Stimulated activated memory B cell treated with anti-CD40 and anti-IgM and Interleukin-4, amounts not matched to agents 10 μg/mL and 1 μg/mL and 100 μg/mL, for 72 hours (primary cell): ENCODE measurements at regions not wholly inside any gene's neighbourhood (a gene's known extent, or its start where the extent isn't known, plus 50 kb on each side); places are given as distances from the start of the nearest gene placed in this dataset.
A peak's percentile ranks its signal among the peaks of the same experiment; 100 is the strongest.
"Not testable (repeated sequence)": the region's sequence is repeated elsewhere in the genome, so short reads cannot be mapped to it uniquely, and the experiment has no call there.

Experiments
- ATAC-seq: fragments of 150-1000 bp; cut with Tn5 transposase; 2 replicates; pipeline ENCODE4 v1.10.0; 2021
- H3K27ac Mint-ChIP-seq: one replicate; pipeline ENCODE4 v1.8.0; 2022; ENCODE audit warnings: mild to moderate bottlenecking, mixed read lengths
- H3K27me3 Mint-ChIP-seq: one replicate; pipeline ENCODE4 v1.8.0; 2022; ENCODE audit warnings: mixed read lengths
- H3K36me3 Mint-ChIP-seq: one replicate; pipeline ENCODE4 v1.8.0; 2022; ENCODE audit warnings: mixed read lengths
- H3K4me1 Mint-ChIP-seq: one replicate; pipeline ENCODE4 v1.8.0; 2022; ENCODE audit warnings: mixed read lengths
- H3K4me3 Mint-ChIP-seq: one replicate; pipeline ENCODE4 v1.8.0; 2022; ENCODE audit warnings: mild to moderate bottlenecking, moderate library complexity, mixed read lengths
- H3K9me3 Mint-ChIP-seq: one replicate; pipeline ENCODE4 v1.8.0; 2022; ENCODE audit warnings: mixed read lengths

GRCh38 chr12:124477107-124477915 lies 90.1 kb downstream of the NCOR2 start:
- ATAC-seq, result peak; percentile 25
- Mint-ChIP-seq H3K36me3 (peaks cover 95% of the 10 kb centered on the region), H3K4me1 (peaks cover 60% of the 10 kb centered on the region), H3K27me3 (no peaks in the 10 kb centered on the region), H3K9me3 (peaks cover 16% of the 10 kb centered on the region), H3K27ac (peak overlapping the region; percentile 0), H3K4me3 (no peak overlapping the region)

GRCh38 chr12:124476011-124476400 lies 91.4 kb downstream of the NCOR2 start:
- peaks cover 16% of the 10 kb centered on the region for H3K9me3 Mint-ChIP-seq
- H3K27ac Mint-ChIP-seq, result no peak overlapping the region
- no peak overlapping the region for H3K4me3 Mint-ChIP-seq
- ATAC-seq, result no peak
- H3K4me1 Mint-ChIP-seq, result peaks cover 50% of the 10 kb centered on the region
- no peaks in the 10 kb centered on the region for H3K27me3 Mint-ChIP-seq
- peaks cover 93% of the 10 kb centered on the region for H3K36me3 Mint-ChIP-seq

GRCh38 chr12:124475295-124476010 lies 92.0 kb downstream of the NCOR2 start:
- no peak overlapping the region for H3K4me3 Mint-ChIP-seq
- H3K27me3 Mint-ChIP-seq, result no peaks in the 10 kb centered on the region
- ATAC-seq, result no peak
- peaks cover 48% of the 10 kb centered on the region for H3K4me1 Mint-ChIP-seq
- H3K9me3 Mint-ChIP-seq, result peaks cover 16% of the 10 kb centered on the region
- H3K27ac Mint-ChIP-seq, result no peak overlapping the region
- peaks cover 93% of the 10 kb centered on the region for H3K36me3 Mint-ChIP-seq

- H3K4me3 Mint-ChIP-seq, result no peak overlapping the region
- peaks cover 16% of the 10 kb centered on the region for H3K9me3 Mint-ChIP-seq
- H3K4me1 Mint-ChIP-seq, result peaks cover 49% of the 10 kb centered on the region
- H3K27ac Mint-ChIP-seq, result no peak overlapping the region
- H3K27me3 Mint-ChIP-seq, result no peaks in the 10 kb centered on the region
- no peak for ATAC-seq
- peaks cover 97% of the 10 kb centered on the region for H3K36me3 Mint-ChIP-seq
Measured at GRCh38 chr12:124474709-124475108, 92.7 kb downstream of the NCOR2 start.

GRCh38 chr12:124472690-124473279 lies 94.6 kb downstream of the NCOR2 start:
- Mint-ChIP-seq H3K4me3 (no peak overlapping the region), H3K9me3 (peaks cover 17% of the 10 kb centered on the region), H3K27ac (no peak overlapping the region), H3K4me1 (peaks cover 44% of the 10 kb centered on the region), H3K36me3 (peaks cover 91% of the 10 kb centered on the region), H3K27me3 (no peaks in the 10 kb centered on the region)
- no peak for ATAC-seq

- H3K36me3 Mint-ChIP-seq, result peaks cover 88% of the 10 kb centered on the region
- H3K4me1 Mint-ChIP-seq, result peaks cover 44% of the 10 kb centered on the region
- no peaks in the 10 kb centered on the region for H3K27me3 Mint-ChIP-seq
- no peak overlapping the region for H3K4me3 Mint-ChIP-seq
- H3K9me3 Mint-ChIP-seq, result peaks cover 21% of the 10 kb centered on the region
- no peak overlapping the region for H3K27ac Mint-ChIP-seq
- no peak for ATAC-seq
Measured at GRCh38 chr12:124471828-124472227, 95.6 kb downstream of the NCOR2 start.

GRCh38 chr12:124470806-124471205 lies 96.6 kb downstream of the NCOR2 start:
- no peaks in the 10 kb centered on the region for H3K27me3 Mint-ChIP-seq
- peaks cover 21% of the 10 kb centered on the region for H3K9me3 Mint-ChIP-seq
- no peak for ATAC-seq
- no peak overlapping the region for H3K4me3 Mint-ChIP-seq
- peaks cover 52% of the 10 kb centered on the region for H3K4me1 Mint-ChIP-seq
- peaks cover 80% of the 10 kb centered on the region for H3K36me3 Mint-ChIP-seq
- H3K27ac Mint-ChIP-seq, result no peak overlapping the region

- no peak for ATAC-seq
- peaks cover 78% of the 10 kb centered on the region for H3K36me3 Mint-ChIP-seq
- H3K4me1 Mint-ChIP-seq, result peaks cover 56% of the 10 kb centered on the region
- H3K27ac Mint-ChIP-seq, result no peak overlapping the region
- no peaks in the 10 kb centered on the region for H3K27me3 Mint-ChIP-seq
- H3K4me3 Mint-ChIP-seq, result no peak overlapping the region
- peaks cover 21% of the 10 kb centered on the region for H3K9me3 Mint-ChIP-seq
Measured at GRCh38 chr12:124470139-124470538, 97.3 kb downstream of the NCOR2 start.

GRCh38 chr12:124469193-124469888 lies 98.1 kb downstream of the NCOR2 start:
- Mint-ChIP-seq H3K27ac (peak overlapping the region; percentile 24), H3K9me3 (peaks cover 21% of the 10 kb centered on the region), H3K4me3 (no peak overlapping the region), H3K27me3 (no peaks in the 10 kb centered on the region), H3K4me1 (peaks cover 64% of the 10 kb centered on the region), H3K36me3 (peaks cover 78% of the 10 kb centered on the region)
- no peak for ATAC-seq

- not testable (repeated sequence) for H3K4me3 Mint-ChIP-seq, ATAC-seq, H3K27me3 Mint-ChIP-seq
- Mint-ChIP-seq H3K4me1 (peaks cover 65% of the 10 kb centered on the region), H3K9me3 (peaks cover 15% of the 10 kb centered on the region), H3K27ac (peak overlapping the region; percentile 73), H3K36me3 (peaks cover 77% of the 10 kb centered on the region)
Measured at GRCh38 chr12:124467549-124467948, 99.9 kb downstream of the NCOR2 start.

- peaks cover 77% of the 10 kb centered on the region for H3K36me3 Mint-ChIP-seq
Measured at GRCh38 chr12:124466216-124467128, 100.9 kb downstream of the NCOR2 start.

GRCh38 chr12:124465473-124465872 lies 101.9 kb downstream of the NCOR2 start:
- Mint-ChIP-seq H3K27ac (peak overlapping the region; percentile 73), H3K4me1 (peaks cover 59% of the 10 kb centered on the region), H3K4me3 (peak overlapping the region; percentile 62), H3K27me3 (no peaks in the 10 kb centered on the region), H3K9me3 (peaks cover 15% of the 10 kb centered on the region), H3K36me3 (peaks cover 77% of the 10 kb centered on the region)
- ATAC-seq, result no peak

More at GRCh38 chr12:124466216-124467128, 100.9 kb downstream of the NCOR2 start:
- peak overlapping the region; percentile 73 for H3K27ac Mint-ChIP-seq
- H3K9me3 Mint-ChIP-seq, result peaks cover 15% of the 10 kb centered on the region
- no peaks in the 10 kb centered on the region for H3K27me3 Mint-ChIP-seq
- peak overlapping the region; percentile 62 for H3K4me3 Mint-ChIP-seq
- peak; percentile 98 for ATAC-seq
- H3K4me1 Mint-ChIP-seq, result peaks cover 65% of the 10 kb centered on the region

GRCh38 chr12:124464830-124465229 lies 102.6 kb downstream of the NCOR2 start:
- H3K9me3 Mint-ChIP-seq, result peaks cover 15% of the 10 kb centered on the region
- H3K27me3 Mint-ChIP-seq, result no peaks in the 10 kb centered on the region
- peaks cover 56% of the 10 kb centered on the region for H3K4me1 Mint-ChIP-seq
- H3K27ac Mint-ChIP-seq, result peak overlapping the region; percentile 62
- no peak for ATAC-seq
- H3K4me3 Mint-ChIP-seq, result no peak overlapping the region
- H3K36me3 Mint-ChIP-seq, result peaks cover 77% of the 10 kb centered on the region

- peaks cover 77% of the 10 kb centered on the region for H3K36me3 Mint-ChIP-seq
Measured at GRCh38 chr12:124464062-124464461, 103.3 kb downstream of the NCOR2 start.

More at GRCh38 chr12:124464062-124464461, 103.3 kb downstream of the NCOR2 start:
- Mint-ChIP-seq H3K27me3 (no peaks in the 10 kb centered on the region), H3K4me1 (peaks cover 56% of the 10 kb centered on the region), H3K9me3 (peaks cover 15% of the 10 kb centered on the region), H3K27ac (peak overlapping the region; percentile 62), H3K4me3 (no peak overlapping the region)
- ATAC-seq, result no peak
